Lower lobe of right lung (tissue), 2 donors: ENCODE measurements at regions not wholly inside any gene's neighbourhood (a gene's known extent, or its start where the extent isn't known, plus 50 kb on each side); places are given as distances from the start of the nearest gene placed in this dataset.

Experiments used
- ATAC-seq, 2 donors: fragments of 200-7000 bp; cut with Tn5 transposase; one replicate each; pipeline ENCODE4 v1.9.1; 2020 to 2022; ENCODE audit warnings: mild to moderate bottlenecking in 2 of 2, moderate library complexity in 2 of 2
- DNase-seq: peaks from one replicate; pipeline ENCODE4 v3.0.0-alpha.2; 2020
- H3K27ac ChIP-seq: fragments of 200-600 bp; one replicate; pipeline ENCODE4 v1.8.0; 2022
- H3K27me3 ChIP-seq: fragments of 200-600 bp; one replicate; pipeline ENCODE4 v1.8.0; 2022; ENCODE audit warnings: low read depth
- H3K36me3 ChIP-seq: fragments of 200-600 bp; one replicate; pipeline ENCODE4 v1.8.0; 2022; ENCODE audit warnings: mild to moderate bottlenecking
- H3K4me1 ChIP-seq: fragments of 200-600 bp; one replicate; pipeline ENCODE4 v1.8.0; 2022
- H3K4me3 ChIP-seq: fragments of 200-600 bp; one replicate; pipeline ENCODE4 v1.8.0; 2022; ENCODE audit warnings: mild to moderate bottlenecking
- H3K9me3 ChIP-seq: fragments of 200-600 bp; one replicate; pipeline ENCODE4 v1.8.0; 2022
- CTCF ChIP-seq: fragments of 200-600 bp; IDR thresholded peaks from one replicate; pipeline ENCODE4 v1.8.0; 2022; ENCODE audit warnings: antibody characterized with exemption, mild to moderate bottlenecking
- intact Hi-C: fragments of 100-400 bp; cut with DNase I; formaldehyde crosslinking; loops from one replicate; pipeline ENCODE4 v1.11.0; 2022
- donor health status: DM: no; HTN: yes; CAD: no; lungs with severe emphysema.

GRCh38 chr11:131278472-131278871 is 91.9 kb upstream of the NTM start:
- ATAC-seq (no peak), DNase-seq (no peak)
- Histone ChIP-seq H3K9me3 (no peaks in the 10 kb centered on the region), H3K4me3 (no peak overlapping the region), H3K27me3 (no peaks in the 10 kb centered on the region), H3K4me1 (no peaks in the 10 kb centered on the region), H3K27ac (no peak overlapping the region), H3K36me3 (no peaks in the 10 kb centered on the region)
- intact Hi-C loops = no loop called here
- no peak for TF ChIP-seq CTCF

DNA sequence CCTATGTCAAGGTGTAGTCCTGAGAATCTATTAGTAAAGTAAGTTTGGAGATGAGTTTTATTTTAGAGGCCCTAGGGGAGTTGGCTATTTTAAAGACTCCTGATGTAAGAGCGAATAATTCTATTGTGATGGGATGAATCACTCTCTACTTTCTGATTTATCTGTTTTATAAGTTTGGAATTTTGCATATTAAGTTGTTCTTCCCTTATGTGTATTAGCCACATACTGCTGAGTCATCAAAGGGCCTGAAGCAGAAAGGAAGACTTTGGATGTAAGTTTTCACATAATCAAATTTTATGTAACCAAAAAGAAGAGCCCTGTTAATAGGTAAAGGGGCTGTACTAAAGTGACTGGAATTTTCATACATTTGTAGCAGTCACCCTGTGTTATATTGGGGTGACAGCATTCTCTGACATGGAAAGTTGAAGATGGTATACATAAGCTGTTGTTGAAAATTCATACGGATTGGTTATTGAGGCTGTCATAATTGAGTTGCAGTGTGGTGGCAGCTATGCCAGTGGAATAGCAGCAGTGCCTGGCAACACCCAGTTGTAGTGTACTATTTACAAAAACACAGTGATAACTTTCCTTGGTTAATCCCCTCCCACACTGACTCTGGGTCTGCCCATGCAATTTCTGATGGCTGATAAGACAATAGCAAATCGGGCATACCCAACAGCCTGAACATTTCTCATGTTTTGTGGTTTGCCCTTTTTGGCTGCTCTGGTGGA is 90.6 kb upstream of the NTM start:
- H3K27ac ChIP-seq = no peak overlapping the region
- ATAC-seq = no peak
- intact Hi-C loops = no loop called here
- no peaks in the 10 kb centered on the region for H3K4me1 ChIP-seq
- H3K36me3 ChIP-seq = no peaks in the 10 kb centered on the region
- no peaks in the 10 kb centered on the region for H3K27me3 ChIP-seq
- DNase-seq = no peak
- H3K4me3 ChIP-seq = no peak overlapping the region
- H3K9me3 ChIP-seq = no peaks in the 10 kb centered on the region
- TF ChIP-seq CTCF = no peak

DNA sequence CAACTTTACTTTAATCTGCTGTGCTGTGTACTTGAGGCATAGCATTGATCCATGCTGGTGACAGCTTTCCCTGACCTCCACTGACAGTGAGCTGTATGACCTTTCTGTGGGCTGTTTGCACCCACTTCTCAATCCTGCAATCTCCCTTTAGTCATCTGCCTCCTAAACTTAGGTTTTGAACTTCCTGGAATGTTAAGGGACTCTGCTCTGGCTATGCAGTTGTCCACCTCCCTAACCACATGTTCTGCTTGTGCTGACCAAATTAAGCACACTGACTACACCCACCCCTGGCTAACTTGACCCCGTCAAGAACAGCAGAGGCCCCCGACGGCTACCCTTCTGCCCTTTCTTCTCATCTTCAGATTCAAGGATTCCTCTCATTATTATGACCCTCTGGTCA is 89.1 kb upstream of the NTM start:
- Histone ChIP-seq H3K9me3 (no peaks in the 10 kb centered on the region), H3K27me3 (no peaks in the 10 kb centered on the region), H3K27ac (no peak overlapping the region), H3K4me3 (no peak overlapping the region), H3K4me1 (no peaks in the 10 kb centered on the region), H3K36me3 (no peaks in the 10 kb centered on the region)
- intact Hi-C loops = no loop called here
- DNase-seq (no peak), ATAC-seq (no peak)
- no peak for TF ChIP-seq CTCF

GRCh38 chr11:131284041-131284440 is 86.4 kb upstream of the NTM start:
- ATAC-seq = no peak
- intact Hi-C loops = no loop called here
- Histone ChIP-seq H3K27ac (no peak overlapping the region), H3K4me3 (no peak overlapping the region), H3K27me3 (peaks cover 4% of the 10 kb centered on the region), H3K4me1 (no peaks in the 10 kb centered on the region), H3K9me3 (no peaks in the 10 kb centered on the region), H3K36me3 (no peaks in the 10 kb centered on the region)
- no peak for TF ChIP-seq CTCF
- DNase-seq = no peak

- Histone ChIP-seq H3K27ac (no peak overlapping the region), H3K4me1 (no peaks in the 10 kb centered on the region), H3K36me3 (no peaks in the 10 kb centered on the region), H3K27me3 (peaks cover 4% of the 10 kb centered on the region), H3K9me3 (no peaks in the 10 kb centered on the region), H3K4me3 (no peak overlapping the region)
- DNase-seq (no peak), ATAC-seq (no peak)
- intact Hi-C loops = no loop called here
- TF ChIP-seq CTCF = no peak
Observed at GRCh38 chr11:131288521-131289091, 81.8 kb upstream of the NTM start.
